ENCODE measurements at regions not wholly inside any gene's neighbourhood (a gene's known extent, or its start where the extent isn't known, plus 50 kb on each side); places are given as distances from the start of the nearest gene placed in this dataset.

- TF ChIP-seq CTCF (IDR thresholded peaks at IDR 0.05 in 2 of 3, conservative IDR thresholded peaks at IDR 0.05 in 1 of 3; ENCODE audit: borderline replicate concordance in 1 of 3, insufficient read depth in 1 of 3, low read depth in 2 of 3, low read length in 2 of 3) = no peak
- TF ChIP-seq RAD21 (IDR thresholded peaks at IDR 0.05; ENCODE audit: low read depth) = no peak
- TF ChIP-seq EZH2phosphoT487 (IDR thresholded peaks at IDR 0.05; ENCODE audit: borderline replicate concordance) = no peak
- TF ChIP-seq POLR2A (IDR thresholded peaks at IDR 0.05; ENCODE audit: borderline replicate concordance, extremely low read depth, insufficient read depth, insufficient read length) = no peak
- TF ChIP-seq ELF1 (IDR thresholded peaks at IDR 0.05; ENCODE audit: borderline replicate concordance, low read depth) = no peak
- no peak for TF ChIP-seq POLR2AphosphoS5 (IDR thresholded peaks at IDR 0.05; ENCODE audit: low read depth, low read length)
- TF ChIP-seq ZBTB33 (IDR thresholded peaks at IDR 0.05; ENCODE audit: extremely low read depth, insufficient replicate concordance, low read length) = no peak
- TF ChIP-seq EZH2 (IDR thresholded peaks at IDR 0.05) = no peak
Observed at GRCh38 chr5:13331585-13331984, 612.9 kb downstream of the DNAH5 start.

All from HCT116 (cell line).